ENCODE measurements at regions not wholly inside any gene's neighbourhood (a gene's known extent, or its start where the extent isn't known, plus 50 kb on each side); places are given as distances from the start of the nearest gene placed in this dataset.

DNA sequence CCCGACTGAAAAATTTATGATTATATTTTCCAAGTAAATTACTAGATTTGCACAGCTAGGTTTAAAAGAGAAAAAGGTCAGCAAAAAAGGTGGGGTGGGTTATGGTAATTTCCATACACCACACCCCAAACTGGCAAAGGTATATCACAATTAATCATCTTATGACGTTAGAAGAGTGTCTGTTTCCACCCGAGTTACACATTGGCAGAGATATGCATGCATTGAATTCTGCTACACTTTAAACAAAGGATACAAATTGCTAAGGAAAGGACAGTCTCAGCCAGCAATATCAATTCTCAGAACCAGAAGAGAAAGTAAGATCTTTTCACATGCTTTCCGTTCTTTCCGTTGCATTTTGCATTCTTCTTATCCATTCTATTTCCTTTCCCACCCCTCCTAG is 843.3 kb downstream of the GATA3 start:
- TF ChIP-seq, protein P1, sequence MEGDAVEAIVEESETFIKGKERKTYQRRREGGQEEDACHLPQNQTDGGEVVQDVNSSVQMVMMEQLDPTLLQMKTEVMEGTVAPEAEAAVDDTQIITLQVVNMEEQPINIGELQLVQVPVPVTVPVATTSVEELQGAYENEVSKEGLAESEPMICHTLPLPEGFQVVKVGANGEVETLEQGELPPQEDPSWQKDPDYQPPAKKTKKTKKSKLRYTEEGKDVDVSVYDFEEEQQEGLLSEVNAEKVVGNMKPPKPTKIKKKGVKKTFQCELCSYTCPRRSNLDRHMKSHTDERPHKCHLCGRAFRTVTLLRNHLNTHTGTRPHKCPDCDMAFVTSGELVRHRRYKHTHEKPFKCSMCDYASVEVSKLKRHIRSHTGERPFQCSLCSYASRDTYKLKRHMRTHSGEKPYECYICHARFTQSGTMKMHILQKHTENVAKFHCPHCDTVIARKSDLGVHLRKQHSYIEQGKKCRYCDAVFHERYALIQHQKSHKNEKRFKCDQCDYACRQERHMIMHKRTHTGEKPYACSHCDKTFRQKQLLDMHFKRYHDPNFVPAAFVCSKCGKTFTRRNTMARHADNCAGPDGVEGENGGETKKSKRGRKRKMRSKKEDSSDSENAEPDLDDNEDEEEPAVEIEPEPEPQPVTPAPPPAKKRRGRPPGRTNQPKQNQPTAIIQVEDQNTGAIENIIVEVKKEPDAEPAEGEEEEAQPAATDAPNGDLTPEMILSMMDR (IDR thresholded peaks at IDR 0.05; ENCODE audit: insufficient read depth, low read length, poor library complexity, severe bottlenecking) = no peak
- TF ChIP-seq EZH2phosphoT487 (conservative IDR thresholded peaks at IDR 0.05; ENCODE audit: low read length) = no peak
